ENCODE measurements at regions not wholly inside any gene's neighbourhood (a gene's known extent, or its start where the extent isn't known, plus 50 kb on each side); places are given as distances from the start of the nearest gene placed in this dataset.

- TF ChIP-seq, protein P1, sequence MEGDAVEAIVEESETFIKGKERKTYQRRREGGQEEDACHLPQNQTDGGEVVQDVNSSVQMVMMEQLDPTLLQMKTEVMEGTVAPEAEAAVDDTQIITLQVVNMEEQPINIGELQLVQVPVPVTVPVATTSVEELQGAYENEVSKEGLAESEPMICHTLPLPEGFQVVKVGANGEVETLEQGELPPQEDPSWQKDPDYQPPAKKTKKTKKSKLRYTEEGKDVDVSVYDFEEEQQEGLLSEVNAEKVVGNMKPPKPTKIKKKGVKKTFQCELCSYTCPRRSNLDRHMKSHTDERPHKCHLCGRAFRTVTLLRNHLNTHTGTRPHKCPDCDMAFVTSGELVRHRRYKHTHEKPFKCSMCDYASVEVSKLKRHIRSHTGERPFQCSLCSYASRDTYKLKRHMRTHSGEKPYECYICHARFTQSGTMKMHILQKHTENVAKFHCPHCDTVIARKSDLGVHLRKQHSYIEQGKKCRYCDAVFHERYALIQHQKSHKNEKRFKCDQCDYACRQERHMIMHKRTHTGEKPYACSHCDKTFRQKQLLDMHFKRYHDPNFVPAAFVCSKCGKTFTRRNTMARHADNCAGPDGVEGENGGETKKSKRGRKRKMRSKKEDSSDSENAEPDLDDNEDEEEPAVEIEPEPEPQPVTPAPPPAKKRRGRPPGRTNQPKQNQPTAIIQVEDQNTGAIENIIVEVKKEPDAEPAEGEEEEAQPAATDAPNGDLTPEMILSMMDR (conservative IDR thresholded peaks at IDR 0.05; ENCODE audit: low read depth, low read length): no peak
- H3K4me3 ChIP-seq (ENCODE audit: low read length): no peak overlapping the region
- no peak for DNase-seq (ENCODE audit: low read depth)
Observed at GRCh38 chr15:88348579-88349230, 92.2 kb upstream of the NTRK3 start.

GRCh38 chr15:88345962-88346361, 89.4 kb upstream of the NTRK3 start:
- no peak for DNase-seq (ENCODE audit: low read depth)
- H3K4me3 ChIP-seq (ENCODE audit: low read length): no peak overlapping the region
- TF ChIP-seq, protein P1 (conservative IDR thresholded peaks at IDR 0.05; ENCODE audit: low read depth, low read length): no peak

DNA sequence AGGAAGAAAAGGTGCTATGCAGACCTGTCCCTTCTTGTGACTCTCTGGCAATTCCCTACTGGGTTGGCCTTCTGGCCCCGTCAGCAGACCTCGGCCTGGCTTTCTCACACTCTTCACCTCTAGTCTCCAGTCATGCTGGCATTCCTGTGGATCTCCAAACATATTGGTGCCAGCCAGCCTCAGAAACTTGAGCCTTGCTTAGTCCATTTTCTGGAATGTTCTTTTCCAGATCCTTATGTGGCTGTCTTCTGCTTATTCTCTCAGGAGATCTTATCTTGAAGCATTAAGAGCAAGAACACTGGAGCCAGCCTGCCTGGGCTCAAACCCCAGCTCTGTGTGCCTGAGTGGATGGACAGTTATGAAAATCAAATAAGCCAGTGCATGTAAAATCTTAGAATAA, 88.2 kb upstream of the NTRK3 start:
- H3K4me3 ChIP-seq (ENCODE audit: low read length): no peak overlapping the region
- TF ChIP-seq, protein P1 (conservative IDR thresholded peaks at IDR 0.05; ENCODE audit: low read depth, low read length): no peak
- DNase-seq (ENCODE audit: low read depth): no peak

- H3K4me3 ChIP-seq (ENCODE audit: low read length): no peak overlapping the region
- TF ChIP-seq, protein P1 (conservative IDR thresholded peaks at IDR 0.05; ENCODE audit: low read depth, low read length): no peak
- DNase-seq (ENCODE audit: low read depth): no peak
Observed at GRCh38 chr15:88342666-88343065, 86.1 kb upstream of the NTRK3 start.

DNA sequence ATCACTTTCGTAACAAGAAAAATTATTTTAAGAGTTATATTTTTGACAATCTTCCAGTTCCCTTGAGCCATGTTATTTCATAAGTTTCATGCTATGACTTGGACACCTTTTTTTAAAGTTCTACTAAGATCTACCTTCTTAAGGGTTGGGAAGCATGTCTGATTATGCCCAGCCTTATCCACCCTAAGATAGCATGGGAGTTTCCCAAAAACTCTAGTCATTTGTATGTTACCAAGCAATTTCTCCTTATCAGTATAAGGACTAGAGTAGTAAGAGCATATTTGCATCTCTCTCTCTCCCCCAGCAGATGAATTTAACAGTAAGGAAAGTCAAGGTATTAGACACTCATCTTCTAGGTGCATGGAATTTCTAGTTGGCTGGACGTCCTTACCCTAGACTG, 85.1 kb upstream of the NTRK3 start:
- H3K4me3 ChIP-seq (ENCODE audit: low read length): no peak overlapping the region
- TF ChIP-seq, protein P1 (conservative IDR thresholded peaks at IDR 0.05; ENCODE audit: low read depth, low read length): no peak
- no peak for DNase-seq (ENCODE audit: low read depth)

- no peak overlapping the region for H3K4me3 ChIP-seq (ENCODE audit: low read length)
- no peak for DNase-seq (ENCODE audit: low read depth)
- TF ChIP-seq, protein P1 (conservative IDR thresholded peaks at IDR 0.05; ENCODE audit: low read depth, low read length): no peak
Observed at GRCh38 chr15:88341006-88341405, 84.5 kb upstream of the NTRK3 start.

- no peak overlapping the region for H3K4me3 ChIP-seq (ENCODE audit: low read length)
- TF ChIP-seq, protein P1 (conservative IDR thresholded peaks at IDR 0.05; ENCODE audit: low read depth, low read length): peak; percentile 34
- DNase-seq (ENCODE audit: low read depth): no peak
Observed at GRCh38 chr15:88337993-88338392, 81.5 kb upstream of the NTRK3 start.
